OCI-LY1 (cell line): ENCODE measurements at regions not wholly inside any gene's neighbourhood (a gene's known extent, or its start where the extent isn't known, plus 50 kb on each side); places are given as distances from the start of the nearest gene placed in this dataset.

Experiments
- H2AFZ ChIP-seq: fragments of 200-600 bp; sonication (generic), shearing (Covaris generic); 2 replicates; pipeline ENCODE4 v1.6.0; 2014; ENCODE audit warnings: antibody characterized with exemption, mild to moderate bottlenecking, low read length
- H3F3A ChIP-seq: fragments of 200-600 bp; sonication (generic), shearing (Covaris generic); 2 replicates; pipeline ENCODE4 v1.6.0; 2014; ENCODE audit warnings: mild to moderate bottlenecking, antibody characterized with exemption, low read length, moderate library complexity; ENCODE audit not compliant: insufficient read depth
- H3K27ac ChIP-seq: fragments of 200-600 bp; sonication (generic); 2 replicates; pipeline ENCODE4 v1.5.1; 2014; ENCODE audit warnings: low read length, mixed run types, mild to moderate bottlenecking, low read depth; ENCODE audit not compliant: poor library complexity, severe bottlenecking
- H3K27me3 ChIP-seq: fragments of 200-600 bp; sonication (generic); 2 replicates; pipeline ENCODE4 v1.6.0; 2014; ENCODE audit warnings: antibody characterized with exemption, mild to moderate bottlenecking, low read length, moderate library complexity; ENCODE audit not compliant: insufficient read depth
- H3K36me3 ChIP-seq: fragments of 200-600 bp; sonication (generic); 2 replicates; pipeline ENCODE4 v1.6.1; 2014; ENCODE audit warnings: mild to moderate bottlenecking, antibody characterized with exemption, low read length, moderate library complexity, mixed read lengths; ENCODE audit not compliant: insufficient read depth
- H3K4me1 ChIP-seq: fragments of 200-600 bp; sonication (generic); 2 replicates; pipeline ENCODE4 v1.5.1; 2014; ENCODE audit warnings: mild to moderate bottlenecking, low read length, moderate library complexity; ENCODE audit not compliant: insufficient read depth, severe bottlenecking
- H3K4me2 ChIP-seq: fragments of 200-600 bp; sonication (generic), shearing (Covaris generic); 2 replicates; pipeline ENCODE4 v1.6.1; 2014; ENCODE audit warnings: low read length
- H3K4me3 ChIP-seq: fragments of 200-600 bp; sonication (generic); 2 replicates; pipeline ENCODE4 v1.5.1; 2014; ENCODE audit warnings: low read length, low read depth, mild to moderate bottlenecking, mixed read lengths; ENCODE audit not compliant: poor library complexity, severe bottlenecking
- H3K79me2 ChIP-seq: fragments of 200-600 bp; shearing (Covaris generic); 2 replicates; pipeline ENCODE4 v1.6.1; 2016; ENCODE audit warnings: mixed run types, low read length, mixed read lengths; ENCODE audit not compliant: insufficient read depth
- H3K9ac ChIP-seq: fragments of 200-600 bp; sonication (generic), shearing (Covaris generic); 2 replicates; pipeline ENCODE4 v1.6.1; 2014; ENCODE audit warnings: mild to moderate bottlenecking, low read length, mixed read lengths
- H3K9me2 ChIP-seq: fragments of 200-600 bp; sonication (generic), shearing (Covaris generic); 2 replicates; pipeline ENCODE4 v1.6.1; 2014; ENCODE audit warnings: low read depth, mild to moderate bottlenecking, low read length, mixed read lengths
- H3K9me3 ChIP-seq: fragments of 200-600 bp; shearing (Covaris generic); 2 replicates; pipeline ENCODE4 v1.6.1; 2014; ENCODE audit warnings: low read length, mixed read lengths
- H4K20me1 ChIP-seq: fragments of 200-600 bp; sonication (generic), shearing (Covaris generic); 2 replicates; pipeline ENCODE4 v1.6.0; 2016; ENCODE audit warnings: mild to moderate bottlenecking, low read length; ENCODE audit not compliant: insufficient read depth
- EZH2 ChIP-seq: fragments of 200-600 bp; sonication (generic), shearing (Covaris generic); IDR thresholded peaks from 2 replicates; pipeline ENCODE4 v1.8.0; 2017; ENCODE audit warnings: borderline replicate concordance, mixed run types, mild to moderate bottlenecking, antibody characterized with exemption, low read length, moderate library complexity, mixed read lengths
- TF ChIP-seq, protein P1 (sequence below): fragments of 200-600 bp; sonication (generic), shearing (Covaris generic); IDR thresholded peaks from 2 replicates; pipeline ENCODE4 v1.5.1; 2017; ENCODE audit warnings: mild to moderate bottlenecking, antibody characterized with exemption, low read length, moderate library complexity, mixed read lengths

GRCh38 chr7:33842150-33842549 lies 63.2 kb upstream of the BMPER start:
- no peaks in the 10 kb centered on the region for H3K79me2 ChIP-seq
- no peak overlapping the region for H3K4me3 ChIP-seq
- H3K4me1 ChIP-seq = no peaks in the 10 kb centered on the region
- no peaks in the 10 kb centered on the region for H3K27me3 ChIP-seq
- no peak overlapping the region for H3K9ac ChIP-seq
- no peaks in the 10 kb centered on the region for H4K20me1 ChIP-seq
- H3K27ac ChIP-seq = no peak overlapping the region
- H3K4me2 ChIP-seq = no peak overlapping the region
- H3K36me3 ChIP-seq = no peaks in the 10 kb centered on the region
- TF ChIP-seq EZH2 = no peak
- TF ChIP-seq, protein P1, sequence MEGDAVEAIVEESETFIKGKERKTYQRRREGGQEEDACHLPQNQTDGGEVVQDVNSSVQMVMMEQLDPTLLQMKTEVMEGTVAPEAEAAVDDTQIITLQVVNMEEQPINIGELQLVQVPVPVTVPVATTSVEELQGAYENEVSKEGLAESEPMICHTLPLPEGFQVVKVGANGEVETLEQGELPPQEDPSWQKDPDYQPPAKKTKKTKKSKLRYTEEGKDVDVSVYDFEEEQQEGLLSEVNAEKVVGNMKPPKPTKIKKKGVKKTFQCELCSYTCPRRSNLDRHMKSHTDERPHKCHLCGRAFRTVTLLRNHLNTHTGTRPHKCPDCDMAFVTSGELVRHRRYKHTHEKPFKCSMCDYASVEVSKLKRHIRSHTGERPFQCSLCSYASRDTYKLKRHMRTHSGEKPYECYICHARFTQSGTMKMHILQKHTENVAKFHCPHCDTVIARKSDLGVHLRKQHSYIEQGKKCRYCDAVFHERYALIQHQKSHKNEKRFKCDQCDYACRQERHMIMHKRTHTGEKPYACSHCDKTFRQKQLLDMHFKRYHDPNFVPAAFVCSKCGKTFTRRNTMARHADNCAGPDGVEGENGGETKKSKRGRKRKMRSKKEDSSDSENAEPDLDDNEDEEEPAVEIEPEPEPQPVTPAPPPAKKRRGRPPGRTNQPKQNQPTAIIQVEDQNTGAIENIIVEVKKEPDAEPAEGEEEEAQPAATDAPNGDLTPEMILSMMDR = no peak
- H3K9me2 ChIP-seq = no peaks in the 10 kb centered on the region
- no peak overlapping the region for H2AFZ ChIP-seq
- H3K9me3 ChIP-seq = no peaks in the 10 kb centered on the region
- H3F3A ChIP-seq = no peaks in the 10 kb centered on the region

DNA sequence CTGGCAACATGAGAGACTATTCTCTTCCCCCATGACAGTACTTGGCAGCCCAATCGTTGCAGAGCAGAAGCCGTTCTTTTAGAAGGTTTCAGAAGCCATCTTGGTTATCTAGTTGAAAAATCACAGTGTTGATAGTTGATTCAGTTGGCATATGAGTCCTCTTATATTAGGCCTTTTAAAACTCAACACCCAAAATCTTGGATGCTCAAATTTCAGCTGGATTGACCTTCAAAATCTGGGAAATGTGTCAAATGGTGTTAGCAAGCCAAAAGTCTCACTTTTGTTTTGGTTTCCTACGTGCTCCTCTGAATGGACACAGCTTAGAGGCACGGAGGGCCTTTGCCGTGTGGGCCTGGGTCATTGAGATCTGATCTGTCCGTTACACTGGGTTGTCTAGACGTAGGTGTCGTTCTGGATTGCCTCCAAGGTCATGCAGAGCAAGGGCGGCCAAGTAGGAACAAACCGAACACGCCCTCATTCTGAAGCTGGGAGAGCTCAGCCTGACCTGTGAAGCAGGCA lies 59.3 kb upstream of the BMPER start:
- Histone ChIP-seq H3K36me3 (no peaks in the 10 kb centered on the region), H3K27me3 (no peaks in the 10 kb centered on the region; the same call in 1 of the 2 replicates), H3K4me3 (no peak overlapping the region), H3K9ac (no peak overlapping the region), H3K27ac (no peak overlapping the region), H3F3A (no peaks in the 10 kb centered on the region), H3K79me2 (no peaks in the 10 kb centered on the region), H3K4me1 (no peaks in the 10 kb centered on the region), H2AFZ (no peak overlapping the region), H3K4me2 (no peak overlapping the region), H3K9me3 (no peaks in the 10 kb centered on the region), H4K20me1 (no peaks in the 10 kb centered on the region), H3K9me2 (no peaks in the 10 kb centered on the region)
- TF ChIP-seq EZH2 = no peak
- TF ChIP-seq, protein P1 = no peak

DNA sequence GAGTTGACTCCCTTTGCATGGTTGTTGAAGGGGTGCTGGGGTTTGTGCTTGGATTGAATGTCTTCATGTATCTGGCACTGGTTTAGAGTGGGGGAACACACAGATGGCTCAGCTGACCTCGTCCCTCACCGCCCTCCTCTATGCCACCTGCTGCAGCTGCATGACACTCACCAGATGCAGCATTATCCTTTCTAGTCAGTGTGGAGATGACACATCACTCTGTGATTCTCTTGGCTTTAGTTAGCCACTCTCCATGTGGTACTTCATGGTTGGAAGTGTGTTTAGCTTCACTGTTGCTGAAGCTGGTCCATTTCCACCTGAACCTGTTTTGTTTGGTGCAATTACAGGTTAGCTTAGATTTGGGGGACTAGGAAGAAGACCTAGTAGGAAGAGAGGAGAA lies 56.3 kb upstream of the BMPER start:
- H3K9me2 ChIP-seq = no peaks in the 10 kb centered on the region
- no peak for TF ChIP-seq EZH2
- TF ChIP-seq, protein P1 = no peak
- no peak overlapping the region for H3K4me3 ChIP-seq
- H3K36me3 ChIP-seq = no peaks in the 10 kb centered on the region
- H3K4me1 ChIP-seq = no peaks in the 10 kb centered on the region
- no peaks in the 10 kb centered on the region; the same call in 1 of the 2 replicates for H3K27me3 ChIP-seq
- H2AFZ ChIP-seq = no peak overlapping the region
- no peaks in the 10 kb centered on the region for H4K20me1 ChIP-seq
- no peaks in the 10 kb centered on the region for H3F3A ChIP-seq
- H3K4me2 ChIP-seq = no peak overlapping the region
- no peaks in the 10 kb centered on the region for H3K9me3 ChIP-seq
- no peak overlapping the region for H3K27ac ChIP-seq
- H3K79me2 ChIP-seq = no peaks in the 10 kb centered on the region
- H3K9ac ChIP-seq = no peak overlapping the region
